KOPT-K1 (cell line): ENCODE measurements at regions not wholly inside any gene's neighbourhood (a gene's known extent, or its start where the extent isn't known, plus 50 kb on each side); places are given as distances from the start of the nearest gene placed in this dataset.

Experiments used
- H3K27ac ChIP-seq: fragments of 200-600 bp; sonication (generic); 2 replicates; pipeline ENCODE4 v1.5.1; 2016; ENCODE audit warnings: antibody characterized with exemption, mild to moderate bottlenecking, low read depth, low read length; ENCODE audit not compliant: poor library complexity, severe bottlenecking
- H3K36me3 ChIP-seq: fragments of 200-600 bp; sonication (generic); 2 replicates; pipeline ENCODE4 v1.5.1; 2017; ENCODE audit warnings: antibody characterized with exemption, mild to moderate bottlenecking, low read length, moderate library complexity; ENCODE audit not compliant: insufficient read depth
- H3K9me3 ChIP-seq: fragments of 200-600 bp; sonication (generic); 2 replicates; pipeline ENCODE4 v1.5.1; 2017; ENCODE audit warnings: antibody characterized with exemption, low read length, mild to moderate bottlenecking; ENCODE audit not compliant: insufficient read depth, poor library complexity, severe bottlenecking

DNA sequence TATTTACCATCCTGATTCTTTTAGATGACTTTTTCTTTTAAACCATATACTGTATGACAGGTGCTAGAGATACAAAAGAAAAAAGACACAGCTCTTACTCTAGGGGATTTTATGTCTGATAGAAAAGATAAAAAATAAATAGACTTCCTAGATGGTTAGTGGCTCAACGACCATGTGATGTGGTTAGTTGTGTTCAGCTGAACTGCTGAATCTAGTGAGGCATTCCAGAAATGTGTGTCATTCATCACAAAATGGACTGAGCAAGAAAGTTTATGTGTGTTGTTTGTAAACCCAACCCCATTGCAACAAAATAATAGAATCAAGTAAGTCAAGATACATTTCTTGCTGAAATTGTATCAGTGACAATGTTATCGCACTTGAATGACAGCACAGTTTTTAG lies 205.8 kb upstream of the LYPLAL1 start:
- no peak overlapping the region for H3K27ac ChIP-seq
- no peaks in the 10 kb centered on the region for H3K36me3 ChIP-seq
- H3K9me3 ChIP-seq: no peaks in the 10 kb centered on the region

DNA sequence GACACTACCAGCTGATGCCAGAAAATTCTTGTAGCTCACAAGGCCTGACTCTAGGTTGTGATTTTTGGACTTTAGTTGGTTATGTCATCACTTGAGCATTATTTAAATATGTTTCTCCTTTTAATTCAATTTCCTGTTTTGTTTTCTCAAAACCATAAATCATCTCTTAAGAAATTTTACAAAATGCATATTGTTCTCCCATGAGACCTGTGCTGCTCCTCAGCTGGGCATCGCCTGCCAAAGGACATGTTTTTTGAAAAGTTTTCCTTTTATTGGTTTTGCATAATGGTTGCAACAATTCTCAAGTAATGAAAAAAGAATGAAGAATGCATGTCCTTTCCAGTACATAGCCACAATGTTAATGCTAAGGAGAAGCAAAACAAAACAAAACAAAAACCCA lies 204.7 kb upstream of the LYPLAL1 start:
- H3K27ac ChIP-seq: no peak overlapping the region
- no peaks in the 10 kb centered on the region for H3K36me3 ChIP-seq
- H3K9me3 ChIP-seq: no peaks in the 10 kb centered on the region

DNA sequence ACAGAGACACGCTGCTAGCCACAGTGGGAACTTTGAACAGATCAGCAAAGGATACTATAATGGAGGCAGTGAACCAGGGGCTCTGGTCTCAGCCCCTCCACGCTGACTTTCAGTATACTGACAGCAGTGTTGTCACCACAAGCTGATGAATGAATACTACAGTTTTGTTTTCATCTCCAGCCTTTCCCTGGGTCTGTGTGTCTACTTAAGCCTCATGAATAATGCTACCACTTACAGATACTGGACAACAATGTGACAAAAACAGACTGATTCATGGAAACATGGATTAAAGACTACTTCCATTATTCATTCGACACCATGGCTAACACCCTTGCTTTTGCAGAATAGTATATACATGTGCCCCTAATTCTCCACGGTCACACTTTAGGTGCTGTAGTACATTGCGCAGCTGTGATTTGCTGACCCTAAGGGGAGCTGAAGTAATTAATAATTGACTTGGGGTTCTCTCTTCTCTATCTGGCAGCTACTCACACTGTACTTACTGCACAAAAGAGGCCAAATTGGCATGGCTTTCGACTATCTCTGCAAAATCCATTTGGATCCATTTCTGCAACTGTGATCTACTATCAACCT lies 203.2 kb upstream of the LYPLAL1 start:
- Histone ChIP-seq H3K36me3 (no peaks in the 10 kb centered on the region), H3K9me3 (no peaks in the 10 kb centered on the region), H3K27ac (no peak overlapping the region)

DNA sequence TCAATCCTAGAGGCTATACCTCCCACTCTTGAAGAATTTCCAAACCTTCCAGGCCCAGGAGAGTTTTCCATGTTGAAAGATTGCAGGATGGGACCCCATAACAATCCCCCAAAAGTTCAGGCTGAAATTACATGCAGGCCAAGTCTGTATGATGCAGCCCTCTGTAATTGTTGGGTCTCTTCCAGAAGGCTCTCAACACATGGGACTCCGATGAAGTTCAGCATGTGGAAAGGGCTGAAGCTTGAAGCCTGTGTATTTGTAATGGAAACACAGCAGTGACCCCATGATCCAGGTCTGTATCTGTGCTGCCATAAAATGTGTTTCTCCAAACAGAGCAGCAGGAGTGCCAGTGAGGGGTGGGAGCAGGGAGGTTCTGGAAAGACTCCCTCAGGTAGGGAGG lies 202.5 kb upstream of the LYPLAL1 start:
- Histone ChIP-seq H3K9me3 (no peaks in the 10 kb centered on the region), H3K36me3 (no peaks in the 10 kb centered on the region), H3K27ac (no peak overlapping the region)

DNA sequence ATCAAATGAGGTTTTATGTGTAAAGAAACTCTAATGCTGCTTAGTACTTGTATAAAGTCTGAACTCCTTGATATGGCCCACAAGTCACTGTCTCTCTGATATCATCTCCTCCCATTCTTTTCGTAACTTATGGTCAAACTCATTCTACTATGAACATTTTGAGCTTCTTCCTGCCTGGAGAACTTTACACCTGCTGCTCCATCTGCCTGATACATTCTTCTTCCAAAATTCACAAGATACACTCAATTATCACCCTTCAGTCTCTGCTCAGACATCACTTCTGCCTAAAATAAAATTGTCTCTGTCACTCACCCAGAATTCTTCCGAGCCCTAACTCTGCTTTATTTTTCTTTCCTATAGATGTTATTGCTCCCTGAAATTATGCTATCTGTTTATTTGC lies 192.8 kb upstream of the LYPLAL1 start:
- Histone ChIP-seq H3K36me3 (no peaks in the 10 kb centered on the region), H3K27ac (no peak overlapping the region), H3K9me3 (no peaks in the 10 kb centered on the region)

DNA sequence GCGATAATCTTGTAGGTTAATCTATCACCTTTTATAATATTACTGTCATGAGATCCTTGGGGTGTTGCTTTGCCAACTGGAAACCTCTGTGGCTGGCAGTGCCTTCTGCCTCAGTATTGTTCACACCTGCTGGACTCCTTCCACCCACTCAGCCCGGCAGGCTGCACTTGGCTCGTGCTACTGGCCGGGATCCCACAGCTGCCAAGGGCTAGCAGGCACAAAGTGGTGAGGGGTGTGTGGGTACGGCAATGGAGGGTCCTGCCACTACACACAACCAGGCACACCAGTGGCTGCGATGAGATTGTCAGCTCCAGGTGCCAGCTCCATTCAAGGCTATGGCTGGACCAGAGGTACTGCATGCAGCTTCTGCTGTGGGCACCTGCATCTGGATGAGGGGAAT lies 191.2 kb upstream of the LYPLAL1 start:
- no peak overlapping the region for H3K27ac ChIP-seq
- no peaks in the 10 kb centered on the region for H3K36me3 ChIP-seq
- no peaks in the 10 kb centered on the region for H3K9me3 ChIP-seq

DNA sequence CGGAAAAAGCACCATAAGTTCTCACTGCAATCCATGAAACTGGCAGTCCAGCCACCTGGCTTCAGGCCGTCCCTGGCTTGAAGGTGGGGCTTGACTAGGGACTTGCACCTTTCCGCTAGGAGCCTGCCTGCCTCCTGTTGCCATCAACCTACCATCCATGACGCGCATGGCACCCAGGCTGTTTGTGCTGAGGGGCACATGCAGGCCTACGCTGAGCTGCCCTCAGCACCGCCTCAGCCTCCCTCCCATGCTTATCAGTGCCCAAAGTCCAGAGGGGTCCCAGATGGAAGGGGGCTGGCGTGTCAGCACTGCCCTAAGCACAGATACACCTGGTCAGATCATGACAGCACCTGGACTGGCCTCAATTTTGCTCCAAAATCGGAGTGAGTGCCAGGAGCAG lies 190.2 kb upstream of the LYPLAL1 start:
- H3K9me3 ChIP-seq: no peaks in the 10 kb centered on the region
- no peaks in the 10 kb centered on the region for H3K36me3 ChIP-seq
- no peak overlapping the region for H3K27ac ChIP-seq

DNA sequence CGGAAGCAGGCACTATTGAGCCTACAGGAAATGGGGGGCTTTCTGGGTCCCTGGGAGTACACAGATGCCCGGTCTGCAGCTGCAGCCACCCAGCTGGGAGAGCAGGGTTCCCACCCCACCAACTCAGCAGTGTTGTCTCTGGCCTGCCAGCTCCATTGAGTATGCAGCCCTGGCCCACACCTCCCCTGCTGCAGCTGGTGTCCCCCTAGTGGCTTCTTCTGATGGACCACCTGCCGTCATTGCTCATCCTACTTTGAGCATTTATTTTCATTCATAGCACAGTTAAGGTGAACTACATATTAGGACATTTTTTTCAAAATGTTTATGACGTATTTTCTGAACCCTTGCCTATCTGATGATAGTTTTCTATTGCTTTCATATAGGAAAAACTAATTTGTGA lies 189.8 kb upstream of the LYPLAL1 start:
- H3K9me3 ChIP-seq: no peaks in the 10 kb centered on the region
- no peaks in the 10 kb centered on the region for H3K36me3 ChIP-seq
- no peak overlapping the region for H3K27ac ChIP-seq

DNA sequence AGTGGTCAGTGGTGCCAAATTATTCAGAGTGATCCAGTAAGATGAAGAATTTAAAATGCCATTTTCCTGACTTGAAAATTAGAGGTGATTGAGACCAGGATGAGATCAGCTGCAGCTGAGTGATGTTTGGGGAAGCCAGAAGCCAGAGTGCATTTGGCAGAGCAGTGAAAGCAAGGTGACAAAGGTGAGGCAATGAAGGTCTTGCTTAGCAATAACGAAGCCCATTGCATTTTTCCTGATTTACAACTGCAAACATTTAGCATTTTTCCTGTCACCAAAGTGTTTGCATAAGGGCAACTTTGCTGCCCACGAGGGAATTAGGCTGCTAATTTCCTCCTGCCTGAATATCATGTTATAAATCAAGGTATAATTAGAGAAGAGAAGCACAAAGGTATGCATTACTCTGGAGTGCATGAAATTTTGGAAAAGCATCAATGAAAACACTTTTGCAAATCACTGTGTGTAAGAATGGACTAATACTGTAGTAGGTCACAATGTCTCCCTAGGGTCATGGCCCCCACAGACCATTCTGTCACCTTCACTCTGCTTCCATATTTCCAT lies 188.2 kb upstream of the LYPLAL1 start:
- no peak overlapping the region for H3K27ac ChIP-seq

DNA sequence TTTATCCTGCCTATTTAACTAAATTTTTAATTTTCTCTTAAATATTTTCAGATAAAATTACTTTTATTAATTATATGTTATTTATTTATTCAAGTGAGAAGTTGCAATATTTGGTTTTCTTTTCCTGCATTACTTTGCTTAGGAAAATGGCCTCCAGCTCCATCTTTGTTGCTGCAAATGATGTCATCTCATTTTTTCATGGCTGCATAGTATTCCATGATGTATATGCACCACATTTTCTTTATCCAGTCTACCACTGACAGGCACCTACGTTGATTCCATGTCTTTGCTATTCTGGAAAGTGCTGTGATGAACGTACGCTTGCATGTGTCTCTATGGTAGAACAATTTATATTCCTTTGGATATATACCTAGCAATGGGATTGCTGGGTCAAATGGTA lies 186.9 kb upstream of the LYPLAL1 start:
- no peaks in the 10 kb centered on the region for H3K36me3 ChIP-seq
- no peak overlapping the region for H3K27ac ChIP-seq
- H3K9me3 ChIP-seq: no peaks in the 10 kb centered on the region

More for the DNA sequence above, 188.2 kb upstream of the LYPLAL1 start:
- no peaks in the 10 kb centered on the region for H3K9me3 ChIP-seq
- H3K36me3 ChIP-seq: no peaks in the 10 kb centered on the region

DNA sequence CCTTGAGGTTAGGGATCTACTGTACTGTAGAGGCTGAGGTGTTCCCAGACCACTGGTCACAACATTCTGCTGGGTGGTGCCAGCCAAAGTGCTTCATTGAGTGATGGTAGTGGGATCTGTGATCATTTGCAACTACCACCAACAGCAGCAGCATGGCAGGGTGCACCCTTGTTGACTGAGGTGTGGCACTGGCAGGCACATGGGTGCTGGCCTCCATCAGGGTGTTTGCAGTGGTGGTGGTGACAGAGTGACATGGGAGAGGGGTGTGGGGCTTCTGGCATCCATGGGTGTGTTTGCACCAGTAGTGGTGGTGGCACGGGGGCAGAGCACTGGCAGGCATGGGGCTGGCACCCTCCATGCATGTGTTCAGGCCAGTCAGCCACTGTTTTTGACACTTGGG lies 183.7 kb upstream of the LYPLAL1 start:
- H3K9me3 ChIP-seq: no peaks in the 10 kb centered on the region

DNA sequence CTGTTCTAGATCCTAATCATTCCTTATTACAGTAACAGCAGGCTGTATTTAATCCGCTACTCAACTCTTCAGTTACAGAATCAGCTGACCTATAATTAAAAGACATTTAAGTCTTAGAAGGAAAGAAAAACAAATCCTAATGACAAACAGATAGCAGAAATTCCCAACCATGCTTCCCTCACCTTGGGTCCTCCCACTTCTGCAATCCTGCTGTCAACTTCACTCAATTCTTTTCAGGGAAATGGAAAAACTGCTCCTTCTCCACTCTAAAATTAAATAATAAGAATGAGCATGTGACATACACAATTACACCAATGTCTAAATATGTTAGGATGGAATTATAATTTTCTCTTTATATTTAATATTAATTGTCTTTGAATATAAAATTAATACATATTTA lies 182.6 kb upstream of the LYPLAL1 start:
- H3K9me3 ChIP-seq: no peaks in the 10 kb centered on the region
- H3K27ac ChIP-seq: no peak overlapping the region
- H3K36me3 ChIP-seq: no peaks in the 10 kb centered on the region

More for the DNA sequence above, 183.7 kb upstream of the LYPLAL1 start:
- Histone ChIP-seq H3K36me3 (no peaks in the 10 kb centered on the region), H3K27ac (no peak overlapping the region)

DNA sequence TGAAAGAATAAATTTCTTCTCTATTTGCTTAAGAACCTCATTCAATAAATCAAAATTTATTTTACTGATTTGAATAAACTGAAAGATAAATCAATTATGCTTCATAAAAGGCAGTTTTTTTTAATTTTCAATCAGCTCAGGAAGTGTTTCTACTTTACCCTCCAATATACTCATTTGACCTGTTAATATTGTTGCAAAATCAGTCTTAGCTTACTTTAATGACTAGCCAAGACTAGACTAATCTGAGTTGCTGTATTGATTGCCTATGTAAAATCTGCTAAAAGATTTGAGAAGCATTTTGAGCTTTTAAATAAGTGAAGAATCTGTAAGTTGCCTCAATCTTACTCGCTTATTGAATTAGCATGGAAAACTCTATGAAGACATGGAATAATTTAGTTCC lies 179.1 kb upstream of the LYPLAL1 start:
- no peaks in the 10 kb centered on the region for H3K9me3 ChIP-seq
- no peak overlapping the region for H3K27ac ChIP-seq
- H3K36me3 ChIP-seq: no peaks in the 10 kb centered on the region

DNA sequence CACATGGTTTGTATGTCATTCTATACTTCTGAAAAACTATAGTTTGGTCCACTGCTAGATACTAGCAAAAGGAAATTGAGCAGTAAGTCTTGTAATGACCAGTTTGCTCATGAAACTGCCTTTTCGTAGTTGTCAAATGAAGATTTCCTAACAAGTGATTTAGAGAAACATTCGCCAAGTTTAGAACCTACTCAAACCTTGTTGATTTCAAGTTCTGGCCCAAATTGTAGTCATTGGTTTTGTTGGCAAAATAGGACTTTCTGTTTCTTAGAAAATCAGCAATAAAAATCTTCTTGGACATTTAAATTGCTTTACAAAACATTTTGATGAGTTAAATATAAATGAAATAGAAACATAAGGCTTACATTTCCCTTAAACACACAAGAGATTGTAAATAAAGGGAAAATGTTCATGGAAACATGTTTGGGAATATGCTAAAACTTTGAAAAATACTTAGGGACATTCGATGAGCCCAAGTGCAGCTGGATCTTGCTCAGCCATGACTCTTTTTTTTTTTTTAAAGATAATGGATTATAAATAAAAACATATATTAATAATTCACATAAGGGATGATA lies 178.5 kb upstream of the LYPLAL1 start:
- Histone ChIP-seq H3K36me3 (no peaks in the 10 kb centered on the region), H3K27ac (no peak overlapping the region), H3K9me3 (no peaks in the 10 kb centered on the region)

DNA sequence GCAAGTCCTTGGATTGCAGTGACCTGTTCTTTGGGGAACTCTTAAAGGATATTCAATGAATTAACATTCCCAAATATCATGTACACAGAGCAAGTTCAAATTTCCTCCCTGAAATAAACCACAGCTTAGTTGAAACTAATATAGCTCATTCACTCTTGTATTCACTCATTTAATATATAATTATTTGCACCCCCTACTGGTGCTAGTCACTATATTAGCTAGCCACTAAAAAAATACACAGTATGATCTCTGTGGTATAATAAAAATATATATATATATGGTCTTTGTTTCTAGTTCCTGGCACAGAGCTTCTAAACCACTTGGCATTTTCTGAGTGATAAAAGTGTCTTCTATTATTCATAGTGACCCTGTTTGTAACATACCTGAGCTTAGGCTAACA lies 177.3 kb upstream of the LYPLAL1 start:
- no peaks in the 10 kb centered on the region for H3K9me3 ChIP-seq
- H3K27ac ChIP-seq: no peak overlapping the region
- H3K36me3 ChIP-seq: no peaks in the 10 kb centered on the region

DNA sequence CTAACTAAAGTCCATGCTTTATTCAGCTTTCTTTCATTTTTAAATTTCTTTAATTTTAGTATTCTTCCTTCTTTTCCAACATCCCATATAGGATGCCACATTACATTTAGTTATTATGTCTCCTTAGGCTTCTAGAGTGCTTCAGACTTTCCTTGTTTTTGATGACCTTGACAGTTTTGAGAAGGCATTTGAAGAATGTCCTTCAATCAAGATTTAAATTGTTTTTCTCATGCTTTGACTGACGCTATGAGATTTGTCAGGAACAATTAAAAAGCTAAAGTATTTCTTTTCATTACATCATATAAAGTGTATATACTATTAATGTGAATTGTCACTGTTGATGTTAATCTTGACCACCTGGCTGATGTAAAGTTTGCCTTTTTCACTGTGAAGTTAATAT lies 173.7 kb upstream of the LYPLAL1 start:
- H3K36me3 ChIP-seq: no peaks in the 10 kb centered on the region
- no peak overlapping the region for H3K27ac ChIP-seq
- no peaks in the 10 kb centered on the region for H3K9me3 ChIP-seq
